Activated CD4-positive, alpha-beta T cell treated with anti-CD3 and anti-CD28 coated beads for 48 hours (primary cell): ENCODE measurements at regions not wholly inside any gene's neighbourhood (a gene's known extent, or its start where the extent isn't known, plus 50 kb on each side); places are given as distances from the start of the nearest gene placed in this dataset.
"Not testable (repeated sequence)": the region's sequence is repeated elsewhere in the genome, so short reads cannot be mapped to it uniquely, and the experiment has no call there.

ENCODE experiments used
- DNase-seq: peaks from one replicate; pipeline ENCODE4 v3.0.0-alpha.2; 2020

GRCh38 chr10:42989481-42989921 lies 87.4 kb upstream of the RET start:
- DNase-seq = no peak

- DNase-seq = no peak
Measured at GRCh38 chr10:42990016-42990720, 86.7 kb upstream of the RET start.

- no peak for DNase-seq
Measured at GRCh38 chr10:42990721-42991441, 86.0 kb upstream of the RET start.

- DNase-seq = no peak
Measured at GRCh38 chr10:42991442-42992098, 85.3 kb upstream of the RET start.

- no peak for DNase-seq
Measured at GRCh38 chr10:42992156-42992956, 84.5 kb upstream of the RET start.

- DNase-seq = no peak
Measured at GRCh38 chr10:42992957-42993390, 83.9 kb upstream of the RET start.

GRCh38 chr10:42994909-42995308 lies 82.0 kb upstream of the RET start:
- not testable (repeated sequence) for DNase-seq

- no peak for DNase-seq
Measured at GRCh38 chr10:42995537-42995936, 81.3 kb upstream of the RET start.

- no peak for DNase-seq
Measured at GRCh38 chr10:42996588-42996987, 80.3 kb upstream of the RET start.

GRCh38 chr10:42997151-42997848 lies 79.6 kb upstream of the RET start:
- no peak for DNase-seq

GRCh38 chr10:42997849-42998165 lies 79.1 kb upstream of the RET start:
- no peak for DNase-seq

GRCh38 chr10:42998481-42999384 lies 78.1 kb upstream of the RET start:
- no peak for DNase-seq

GRCh38 chr10:42999385-43000020 lies 77.4 kb upstream of the RET start:
- DNase-seq = no peak

- DNase-seq = no peak
Measured at GRCh38 chr10:43000021-43000411, 76.9 kb upstream of the RET start.

- no peak for DNase-seq
Measured at GRCh38 chr10:43000651-43001426, 76.0 kb upstream of the RET start.

GRCh38 chr10:43001427-43001795 lies 75.5 kb upstream of the RET start:
- no peak for DNase-seq

- no peak for DNase-seq
Measured at GRCh38 chr10:43002596-43002995, 74.3 kb upstream of the RET start.

- DNase-seq = no peak
Measured at GRCh38 chr10:43006490-43006889, 70.4 kb upstream of the RET start.

- DNase-seq = no peak
Measured at GRCh38 chr10:43012578-43012977, 64.3 kb upstream of the RET start.

- no peak for DNase-seq
Measured at GRCh38 chr10:43013065-43013464, 63.8 kb upstream of the RET start.
